ENCODE measurements at regions not wholly inside any gene's neighbourhood (a gene's known extent, or its start where the extent isn't known, plus 50 kb on each side); places are given as distances from the start of the nearest gene placed in this dataset.

DNA sequence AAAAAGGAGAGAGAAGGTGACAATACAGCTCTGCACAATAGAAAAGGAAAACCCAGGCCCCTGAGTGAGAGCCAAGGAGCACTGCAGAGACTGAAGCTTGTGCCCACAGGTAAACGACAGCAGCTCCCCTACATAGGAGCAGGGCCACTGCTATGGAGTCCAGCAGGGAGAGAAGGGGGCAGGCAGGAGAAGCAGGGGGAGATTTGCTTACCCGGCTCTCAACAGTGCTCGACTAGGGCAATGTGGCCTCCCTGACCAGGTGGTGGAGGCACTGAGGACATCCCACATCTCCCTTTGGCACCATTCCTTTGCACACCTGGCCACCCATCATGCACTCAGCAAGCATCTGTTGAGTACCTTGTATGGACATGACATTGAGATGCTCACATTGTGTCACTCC, 153.0 kb downstream of the EVX1 start:
- no peaks in the 10 kb centered on the region for H3K4me1 Mint-ChIP-seq (ENCODE audit: low read depth)
- H3K9me3 Mint-ChIP-seq, result no peaks in the 10 kb centered on the region
- DNase-seq, result no peak
- peaks cover 21% of the 10 kb centered on the region for H3K27me3 Mint-ChIP-seq
- TF ChIP-seq CTCF (IDR thresholded peaks at IDR 0.05), result no peak
- no peak overlapping the region for H3K27ac Mint-ChIP-seq
- ChIA-PET CTCF (no interaction called here), POLR2A (no interaction called here)
- Histone ChIP-seq H3K27me3 (ENCODE audit: control insufficient read depth in 1 of 2, insufficient read depth in 2 of 2, low read length in 2 of 2) (no peaks in the 10 kb centered on the region), H3K36me3 (ENCODE audit: insufficient read depth, low read length) (no peaks in the 10 kb centered on the region), H3K27ac (ENCODE audit: low read depth in 1 of 2, low read length in 2 of 2) (no peak overlapping the region), H3K9me3 (ENCODE audit: control insufficient read depth in 1 of 2, insufficient read depth in 1 of 2, low read length in 2 of 2) (peaks cover 0 to 4% of the 10 kb centered on the region in 2 experiments), H3K4me1 (ENCODE audit: insufficient read depth, low read length) (no peaks in the 10 kb centered on the region), H3K4me3 (ENCODE audit: low read length) (no peak overlapping the region)
- H3K4me3 Mint-ChIP-seq, result no peak overlapping the region
- H3K36me3 Mint-ChIP-seq (ENCODE audit: low read depth), result no peaks in the 10 kb centered on the region
- no peak for ATAC-seq (ENCODE audit: poor library complexity)
- intact Hi-C loops (cut with DNase I, micrococcal nuclease), result no loop called here

- Histone ChIP-seq H3K4me1 (ENCODE audit: insufficient read depth, low read length) (no peaks in the 10 kb centered on the region), H3K4me3 (ENCODE audit: low read length) (no peak overlapping the region), H3K36me3 (ENCODE audit: insufficient read depth, low read length) (no peaks in the 10 kb centered on the region), H3K27me3 (ENCODE audit: control insufficient read depth in 1 of 2, insufficient read depth in 2 of 2, low read length in 2 of 2) (no peaks in the 10 kb centered on the region), H3K27ac (ENCODE audit: low read depth in 1 of 2, low read length in 2 of 2) (no peak overlapping the region), H3K9me3 (ENCODE audit: control insufficient read depth in 1 of 2, insufficient read depth in 1 of 2, low read length in 2 of 2) (peaks cover 0 to 4% of the 10 kb centered on the region in 2 experiments)
- Mint-ChIP-seq H3K4me3 (no peak overlapping the region), H3K27ac (no peak overlapping the region), H3K4me1 (ENCODE audit: low read depth) (no peaks in the 10 kb centered on the region), H3K9me3 (no peaks in the 10 kb centered on the region), H3K27me3 (peaks cover 24% of the 10 kb centered on the region), H3K36me3 (ENCODE audit: low read depth) (no peaks in the 10 kb centered on the region)
- ChIA-PET POLR2A (no interaction called here), CTCF (no interaction called here)
- no peak for ATAC-seq (ENCODE audit: poor library complexity)
- no peak for DNase-seq
- TF ChIP-seq CTCF (IDR thresholded peaks at IDR 0.05), result no peak
- intact Hi-C loops (cut with DNase I, micrococcal nuclease), result no loop called here
Observed at GRCh38 chr7:27397503-27397902, 154.9 kb downstream of the EVX1 start.

DNA sequence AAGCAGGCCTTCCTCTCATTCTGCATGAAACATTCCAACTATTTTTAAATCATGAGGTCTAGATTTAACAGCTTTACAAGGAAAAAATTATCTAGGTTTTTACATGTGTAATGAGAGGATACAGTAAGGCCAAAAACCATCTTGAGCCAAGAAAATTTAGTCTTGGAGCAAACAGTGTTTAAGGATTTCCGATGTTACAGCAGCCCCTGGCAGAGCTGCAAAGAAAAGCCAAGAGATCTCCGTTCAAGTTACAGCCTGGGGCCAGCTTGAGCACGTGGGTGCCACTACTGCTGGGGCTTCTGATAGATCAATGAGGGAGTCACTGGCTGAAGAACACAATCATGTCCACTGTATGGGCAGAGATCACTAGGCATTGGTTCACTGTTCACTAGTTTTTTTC, 156.2 kb downstream of the EVX1 start:
- no peak overlapping the region for H3K27ac Mint-ChIP-seq
- no peak overlapping the region for H3K4me3 Mint-ChIP-seq
- Histone ChIP-seq H3K4me3 (ENCODE audit: low read length) (no peak overlapping the region), H3K4me1 (ENCODE audit: insufficient read depth, low read length) (no peaks in the 10 kb centered on the region), H3K27me3 (ENCODE audit: control insufficient read depth in 1 of 2, insufficient read depth in 2 of 2, low read length in 2 of 2) (no peaks in the 10 kb centered on the region), H3K36me3 (ENCODE audit: insufficient read depth, low read length) (no peaks in the 10 kb centered on the region), H3K9me3 (ENCODE audit: control insufficient read depth in 1 of 2, insufficient read depth in 1 of 2, low read length in 2 of 2) (no peaks in the 10 kb centered on the region), H3K27ac (ENCODE audit: low read depth in 1 of 2, low read length in 2 of 2) (no peak overlapping the region)
- ChIA-PET POLR2A (no interaction called here), CTCF (no interaction called here)
- intact Hi-C loops (cut with DNase I, micrococcal nuclease), result no loop called here
- no peaks in the 10 kb centered on the region for H3K9me3 Mint-ChIP-seq
- ATAC-seq (ENCODE audit: poor library complexity), result no peak
- H3K36me3 Mint-ChIP-seq (ENCODE audit: low read depth), result no peaks in the 10 kb centered on the region
- no peak for TF ChIP-seq CTCF (IDR thresholded peaks at IDR 0.05)
- no peaks in the 10 kb centered on the region for H3K4me1 Mint-ChIP-seq (ENCODE audit: low read depth)
- no peak for DNase-seq
- peaks cover 25% of the 10 kb centered on the region for H3K27me3 Mint-ChIP-seq
